ENCODE measurements at regions not wholly inside any gene's neighbourhood (a gene's known extent, or its start where the extent isn't known, plus 50 kb on each side); places are given as distances from the start of the nearest gene placed in this dataset.
"Not testable (repeated sequence)": the region's sequence is repeated elsewhere in the genome, so short reads cannot be mapped to it uniquely, and the experiment has no call there.

DNA sequence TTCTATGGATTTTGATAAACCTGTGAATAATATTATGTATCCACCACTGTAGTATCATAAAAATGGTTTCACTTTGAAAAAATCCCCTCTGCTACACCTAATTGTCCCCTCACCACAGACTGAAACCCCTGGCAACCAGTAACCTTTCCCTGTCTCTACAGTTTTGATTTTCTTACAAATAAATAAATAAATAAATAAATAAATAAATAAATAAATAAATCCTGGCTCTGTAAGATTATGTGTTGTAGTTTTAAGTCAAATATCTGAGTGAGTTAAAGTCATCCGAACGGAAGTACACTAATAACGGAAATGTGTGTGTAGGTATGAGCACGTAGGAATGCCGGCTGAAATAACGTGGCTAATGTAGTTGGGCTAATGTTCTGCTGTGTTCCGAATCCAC is 641.5 kb downstream of the GABRG1 start:
- no peak for DNase-seq (ENCODE audit: low spot score)

DNA sequence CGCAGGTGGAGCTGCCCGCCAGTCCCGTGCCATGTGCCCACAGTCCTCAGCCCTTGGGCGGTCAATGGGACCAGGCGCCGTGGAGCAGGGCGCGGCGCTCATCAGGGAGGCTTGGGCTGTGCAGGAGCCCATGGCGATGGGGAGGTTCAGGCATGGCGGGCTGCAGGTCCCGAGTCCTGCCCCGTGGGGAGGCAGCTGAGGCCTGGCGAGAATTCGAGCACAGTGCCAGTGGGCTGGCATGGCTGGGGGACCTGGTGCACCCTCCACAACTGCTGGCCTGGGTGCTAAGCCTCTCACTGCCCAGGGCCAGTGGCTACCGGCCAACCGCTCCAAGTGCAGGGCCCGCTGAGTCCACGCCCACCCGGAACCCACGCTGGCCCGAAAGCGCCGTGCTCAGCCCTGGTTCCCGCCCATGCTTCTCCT is 646.5 kb downstream of the GABRG1 start:
- no peak for DNase-seq (ENCODE audit: low spot score)

DNA sequence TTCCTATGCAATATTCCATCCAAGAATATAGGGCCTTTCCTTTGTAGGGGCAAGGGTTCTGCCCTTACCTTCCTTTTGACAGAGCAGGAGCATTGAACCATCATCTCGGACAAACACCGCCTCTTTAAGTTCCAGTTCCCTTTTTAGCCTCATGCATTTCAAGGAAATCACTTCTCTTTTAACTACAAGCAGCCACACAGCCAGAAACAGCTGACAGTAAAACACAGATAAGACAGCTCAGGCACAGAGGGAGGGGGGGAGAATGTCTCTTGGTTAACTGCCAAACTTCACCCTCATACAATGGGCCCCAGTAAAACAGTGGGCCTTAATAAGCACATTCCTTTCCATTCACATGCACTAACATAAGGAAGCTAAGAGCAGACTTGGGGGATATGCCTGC is 648.3 kb downstream of the GABRG1 start:
- DNase-seq (ENCODE audit: low spot score): no peak

DNA sequence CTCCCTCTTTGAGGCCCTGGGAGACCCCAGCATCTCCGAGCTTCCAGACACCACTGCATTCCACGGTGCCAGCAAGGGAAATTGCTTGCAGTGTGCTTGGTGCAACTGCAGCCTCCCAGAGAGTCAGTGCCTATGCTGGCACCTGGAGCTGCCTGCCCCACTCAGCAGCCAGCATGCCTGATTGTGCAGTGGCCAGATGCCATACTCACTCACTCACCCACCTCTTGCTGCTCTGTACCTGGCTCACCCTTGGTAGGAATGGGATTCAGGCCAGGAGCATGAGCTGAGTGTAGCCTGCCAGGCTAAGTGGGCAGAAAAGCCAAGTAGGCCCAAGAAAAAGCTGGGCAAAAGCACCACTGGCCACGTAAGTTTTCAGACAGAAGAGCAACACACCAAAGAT is 651.4 kb downstream of the GABRG1 start:
- no peak for DNase-seq (ENCODE audit: low spot score)

DNA sequence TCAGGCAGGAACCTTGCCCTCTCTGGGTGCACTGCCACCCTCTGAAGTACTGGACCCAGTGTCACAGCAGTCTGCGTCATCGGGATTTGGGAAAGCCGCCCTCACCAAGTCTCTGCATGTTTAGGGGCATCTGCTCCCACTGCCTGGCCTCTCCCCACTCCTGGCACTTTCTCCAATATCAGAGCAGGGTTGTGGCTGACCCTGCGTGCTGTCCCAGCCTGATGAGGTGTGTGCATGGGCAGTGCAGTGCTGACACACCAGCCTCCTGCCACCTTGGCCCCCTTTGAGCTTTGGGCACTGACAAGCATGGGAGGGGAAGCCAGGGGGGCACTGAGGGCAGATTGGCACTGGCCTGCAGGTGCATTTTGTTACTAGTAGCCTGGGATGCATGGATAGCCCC is 652.5 kb downstream of the GABRG1 start:
- DNase-seq (ENCODE audit: low spot score): no peak

DNA sequence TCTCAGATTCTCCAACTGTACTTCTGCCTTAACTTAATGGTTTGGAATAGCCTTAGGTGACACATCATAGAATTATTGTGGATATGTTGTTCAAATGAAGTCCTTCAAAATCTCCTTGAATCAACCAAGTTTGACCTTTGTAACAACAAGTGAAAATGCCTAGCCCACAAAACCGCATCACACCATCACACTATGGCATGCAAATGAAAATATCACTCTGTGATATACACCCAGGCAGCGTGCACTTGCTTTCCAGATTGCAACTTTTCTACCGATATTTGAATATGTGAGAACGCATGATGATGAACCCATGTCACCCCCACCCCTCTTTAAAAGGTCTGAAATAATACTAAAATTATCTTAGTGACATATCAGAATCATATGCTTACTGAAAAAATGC is 656.7 kb downstream of the GABRG1 start:
- no peak for DNase-seq (ENCODE audit: low spot score)

DNA sequence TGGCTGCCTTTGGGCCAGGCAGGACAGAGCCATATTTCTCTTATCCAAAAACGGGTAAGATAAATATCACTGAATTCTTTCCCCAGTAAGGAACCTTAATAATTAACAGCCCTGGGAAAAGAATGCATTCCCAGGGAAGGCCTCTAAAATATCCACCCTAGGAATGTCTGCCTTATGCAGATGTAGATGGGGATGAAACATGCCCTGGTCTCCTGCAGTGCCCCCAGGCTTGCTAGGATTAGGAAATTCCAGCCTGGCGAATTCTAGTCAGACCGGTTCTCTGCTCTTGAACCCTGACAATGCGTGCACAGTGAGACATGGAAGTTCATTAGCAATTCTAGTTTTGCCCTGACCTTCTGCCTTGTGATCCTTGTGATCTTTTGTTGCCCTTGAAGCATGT is 663.7 kb downstream of the GABRG1 start:
- not testable (repeated sequence) for DNase-seq (ENCODE audit: low spot score)

DNA sequence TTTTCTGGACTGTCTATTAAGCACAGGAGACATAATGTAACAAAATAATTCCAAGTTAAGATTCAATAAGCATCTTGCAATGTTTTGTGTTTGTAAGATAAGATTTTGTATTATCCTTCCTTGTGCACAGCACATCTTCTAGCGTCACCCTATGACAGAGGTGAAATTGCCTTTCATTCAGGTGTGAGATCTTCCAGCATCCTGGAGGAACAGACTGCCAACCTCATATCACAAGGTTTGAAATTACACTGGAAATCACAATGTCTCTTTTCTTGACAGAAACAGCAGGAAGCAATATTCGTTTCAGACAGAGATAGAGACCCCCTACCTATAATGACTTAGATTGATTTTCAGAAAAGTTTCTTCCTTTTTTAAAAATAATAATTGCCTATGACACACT is 668.6 kb downstream of the GABRG1 start:
- no peak for DNase-seq (ENCODE audit: low spot score)

DNA sequence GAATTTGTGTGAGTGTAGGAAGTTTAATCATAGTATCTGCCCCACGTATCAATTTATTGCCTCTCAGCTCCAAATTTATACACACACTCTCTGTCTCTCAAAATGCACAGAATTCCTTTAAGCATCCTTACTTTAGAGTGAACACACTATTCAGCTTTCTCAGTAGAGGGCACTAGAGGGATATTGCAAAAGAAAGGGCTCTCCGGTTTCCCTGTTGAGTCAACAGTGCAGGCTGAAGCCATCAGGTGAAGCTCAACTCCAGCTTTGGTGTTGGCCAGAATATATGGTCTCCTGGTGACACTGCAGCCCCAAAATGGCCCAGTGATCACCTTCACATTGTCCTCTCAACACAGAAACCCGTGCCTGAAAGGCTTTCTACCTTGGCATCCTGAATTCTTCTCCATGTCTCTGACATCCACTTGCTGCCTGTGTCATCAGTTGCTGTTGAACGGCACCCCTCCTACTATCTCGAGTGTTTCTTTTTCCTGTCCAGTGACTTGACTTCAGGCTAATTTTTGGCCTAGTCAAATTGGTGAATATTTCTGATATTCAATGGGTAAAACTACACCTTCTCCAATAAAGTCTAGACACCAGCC is 670.5 kb downstream of the GABRG1 start:
- peak; percentile 6 for DNase-seq (ENCODE audit: low spot score)

DNA sequence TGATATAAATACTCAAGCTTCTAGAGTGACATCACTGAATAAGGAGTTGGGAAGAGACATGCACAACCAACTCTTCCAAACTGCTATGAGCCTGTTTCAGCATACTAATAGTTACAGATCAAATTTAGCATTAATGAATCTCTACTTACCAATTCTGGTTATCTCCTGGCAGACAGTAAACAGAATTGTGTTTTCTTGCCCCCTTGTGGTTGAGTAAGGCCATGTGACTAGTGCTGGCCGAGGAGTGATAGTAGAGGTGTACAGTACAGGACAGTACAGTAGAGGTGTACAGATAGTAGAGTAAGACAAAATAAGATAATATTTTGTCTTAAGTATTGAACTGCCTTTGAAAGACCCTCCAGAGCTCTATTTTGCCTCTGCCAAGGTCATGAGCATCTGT is 681.4 kb downstream of the GABRG1 start:
- DNase-seq (ENCODE audit: low spot score): no peak

DNA sequence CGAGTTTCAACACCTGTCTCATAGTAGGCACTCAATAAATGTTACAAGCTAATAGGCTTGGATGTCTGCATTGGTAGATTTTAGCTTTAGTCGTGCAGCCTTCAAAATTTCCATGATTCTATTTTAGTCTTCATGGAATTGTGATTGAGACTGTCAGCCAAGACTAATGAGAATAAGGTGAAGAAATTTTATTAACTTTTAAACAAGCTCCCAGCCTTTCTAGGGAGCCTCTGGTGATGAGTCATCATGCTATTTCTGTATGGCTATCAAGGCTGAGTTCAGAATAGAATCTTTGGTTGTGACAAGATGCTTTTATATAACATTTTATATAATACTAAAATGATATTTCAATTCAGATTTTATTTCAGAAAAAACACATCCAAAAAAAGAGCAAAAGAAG is 685.8 kb downstream of the GABRG1 start:
- no peak for DNase-seq (ENCODE audit: low spot score)

DNA sequence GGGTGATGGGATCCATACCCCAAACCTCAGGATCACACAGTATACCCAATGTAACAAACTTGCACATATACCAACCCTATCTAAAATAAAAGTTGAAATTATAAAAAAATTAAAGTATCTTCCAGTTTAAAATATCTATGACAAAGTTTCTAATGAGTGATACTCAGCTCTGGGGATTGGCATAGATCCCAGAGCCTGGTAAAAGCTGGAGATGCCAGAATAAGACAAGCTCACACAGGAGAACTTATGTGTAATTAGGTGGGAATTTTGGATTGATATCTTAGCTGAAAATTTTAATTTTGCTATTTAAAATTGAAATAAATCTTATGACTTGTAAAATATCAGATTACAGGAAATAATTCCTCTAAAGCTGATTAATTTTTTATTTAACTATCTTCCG is 686.5 kb downstream of the GABRG1 start:
- no peak for DNase-seq (ENCODE audit: low spot score)

DNA sequence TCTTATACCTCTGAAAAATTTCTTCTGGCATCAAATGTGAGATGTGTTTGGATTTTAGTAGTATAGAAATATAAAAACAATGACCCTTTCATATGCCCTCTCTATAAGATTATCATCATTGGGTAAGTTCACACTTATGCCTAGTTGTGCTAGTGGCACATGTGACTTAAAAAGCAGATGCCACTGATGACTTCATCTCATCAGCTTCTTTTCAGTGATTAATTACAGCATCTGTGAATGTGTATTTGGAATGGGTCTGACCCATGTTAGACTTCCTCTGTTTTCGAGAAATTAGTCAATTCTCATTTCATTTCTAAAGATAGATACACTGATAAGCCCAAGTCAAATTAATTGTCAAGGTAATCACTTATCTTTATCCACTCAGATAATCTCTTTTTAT is 698.7 kb downstream of the GABRG1 start:
- DNase-seq (ENCODE audit: low spot score): no peak

DNA sequence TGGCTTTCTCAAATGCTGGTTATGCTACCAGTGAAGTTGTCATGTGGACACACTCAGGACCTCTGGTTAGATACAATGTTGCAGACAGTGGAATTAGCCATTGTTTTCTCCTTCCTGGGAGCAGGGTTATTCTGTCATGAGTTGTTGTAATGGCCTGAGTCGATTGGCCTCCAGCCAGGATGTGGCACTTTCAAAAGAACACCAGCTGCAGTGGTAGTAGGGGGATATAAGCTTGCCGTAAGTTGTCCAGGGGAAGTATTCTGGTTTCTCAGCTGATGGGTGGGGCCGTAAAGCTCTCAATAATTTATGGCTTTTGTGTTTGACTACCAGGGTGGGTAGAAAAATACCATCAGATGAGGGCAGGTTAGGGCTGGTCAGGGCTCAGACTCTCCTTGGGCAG is 697.5 kb upstream of the GNPDA2 start:
- DNase-seq (ENCODE audit: low spot score): no peak

DNA sequence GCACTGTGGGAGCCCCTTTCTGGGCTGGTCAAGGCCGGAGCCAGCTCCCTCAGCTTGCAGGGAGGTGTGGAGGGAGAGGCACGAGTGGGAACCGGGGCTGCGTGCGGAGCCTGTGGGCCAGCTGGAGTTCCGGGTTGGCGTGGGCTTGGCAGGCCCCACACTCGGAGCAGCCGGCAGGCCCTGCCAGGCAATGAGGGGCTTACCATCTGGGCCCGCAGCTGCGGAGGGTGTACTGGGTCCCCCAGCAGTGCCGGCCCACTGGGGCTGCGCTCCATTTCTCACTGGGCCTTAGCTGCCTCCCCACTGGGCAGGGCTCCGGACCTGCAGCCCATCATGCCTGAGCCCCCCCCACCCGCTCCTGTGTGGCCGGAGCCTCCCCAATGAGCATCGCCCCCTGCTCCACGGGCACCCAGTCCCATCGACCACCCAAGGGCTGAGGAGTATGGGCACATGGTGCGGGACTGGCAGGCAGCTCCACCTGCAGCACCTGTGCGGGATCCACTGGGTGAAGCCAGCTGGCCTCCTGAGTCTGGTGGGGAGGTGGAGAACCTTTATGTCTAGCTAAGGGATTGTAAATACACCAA is 693.8 kb upstream of the GNPDA2 start:
- not testable (repeated sequence) for DNase-seq (ENCODE audit: low spot score)

DNA sequence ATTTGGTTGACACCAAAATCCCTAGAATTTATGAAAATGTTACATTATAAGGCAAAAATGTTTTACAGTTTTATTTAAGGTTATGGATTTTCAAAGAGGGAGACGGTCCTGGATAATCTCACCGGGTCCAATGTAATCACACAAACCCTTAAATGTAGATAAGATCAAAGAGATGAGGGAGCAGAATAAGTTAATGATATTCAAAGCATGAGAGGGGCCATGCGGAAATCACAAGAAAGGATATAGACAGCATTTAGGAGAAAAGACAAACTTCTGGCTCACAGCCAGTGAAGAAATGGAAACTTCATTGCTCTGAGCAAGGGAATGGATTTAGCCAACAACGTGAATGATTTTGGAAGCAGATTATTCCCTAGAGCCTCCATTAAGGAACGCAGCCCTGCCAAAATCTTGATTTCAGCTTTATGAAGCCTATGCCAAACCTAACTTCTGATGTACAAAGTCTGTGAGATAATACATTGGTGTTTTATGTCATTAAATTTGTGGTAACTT is 684.4 kb upstream of the GNPDA2 start:
- DNase-seq (ENCODE audit: low spot score): no peak

DNA sequence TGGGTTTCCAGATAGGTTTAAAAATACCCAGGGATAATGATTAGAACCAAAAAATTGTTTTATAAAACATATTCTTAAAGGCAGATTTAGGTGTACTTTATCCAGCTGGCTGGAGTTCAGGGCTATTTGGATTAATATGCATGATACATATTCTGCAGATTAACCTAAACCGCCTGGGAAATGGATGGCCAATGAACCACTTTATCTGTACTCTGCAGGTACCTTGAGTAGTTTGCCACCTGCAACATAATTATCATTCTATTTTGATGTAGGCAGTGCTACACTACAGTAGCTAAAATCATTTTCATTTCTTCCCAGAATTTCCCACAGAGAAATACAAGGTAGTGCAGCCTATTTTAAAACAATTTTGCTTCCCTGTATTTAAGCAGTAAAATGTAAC is 683.2 kb upstream of the GNPDA2 start:
- no peak for DNase-seq (ENCODE audit: low spot score)

DNA sequence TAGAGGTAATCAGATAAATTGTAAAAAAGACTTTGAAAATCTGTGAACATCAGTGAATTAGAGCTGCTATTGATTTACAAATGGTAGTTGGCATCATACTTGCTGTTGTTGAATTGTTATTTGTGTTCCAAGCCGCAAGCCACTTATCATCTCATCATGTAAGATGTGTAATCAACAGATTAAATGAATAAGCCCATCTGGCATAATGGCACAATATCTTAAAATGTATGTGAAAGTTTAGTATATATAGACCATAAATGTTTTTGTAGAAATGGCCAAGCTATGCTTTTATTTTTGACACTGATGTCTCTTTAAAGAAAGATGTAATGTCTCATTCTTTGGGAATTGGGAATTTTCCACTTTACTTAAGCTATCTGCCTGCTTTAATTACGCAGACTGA is 682.6 kb upstream of the GNPDA2 start:
- no peak for DNase-seq (ENCODE audit: low spot score)

DNA sequence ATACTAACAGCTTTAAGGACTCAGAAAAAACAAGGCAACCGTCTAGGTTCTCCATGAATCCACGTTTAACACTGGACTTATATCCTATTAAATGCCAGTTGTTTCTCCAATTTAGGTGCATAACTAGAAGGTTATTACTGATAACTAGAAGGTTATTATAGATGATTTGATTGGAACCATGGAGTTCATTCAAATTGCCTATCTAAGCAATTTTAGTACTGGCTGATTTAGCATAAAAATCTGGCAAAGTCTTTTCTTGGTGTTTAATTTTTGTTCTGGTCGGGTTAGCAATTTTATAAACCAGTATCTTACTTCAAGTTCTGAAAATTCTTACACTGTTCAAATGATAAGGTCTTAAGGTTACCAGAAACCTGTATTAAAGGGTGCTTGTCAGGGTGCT is 672.8 kb upstream of the GNPDA2 start:
- DNase-seq (ENCODE audit: low spot score): no peak

DNA sequence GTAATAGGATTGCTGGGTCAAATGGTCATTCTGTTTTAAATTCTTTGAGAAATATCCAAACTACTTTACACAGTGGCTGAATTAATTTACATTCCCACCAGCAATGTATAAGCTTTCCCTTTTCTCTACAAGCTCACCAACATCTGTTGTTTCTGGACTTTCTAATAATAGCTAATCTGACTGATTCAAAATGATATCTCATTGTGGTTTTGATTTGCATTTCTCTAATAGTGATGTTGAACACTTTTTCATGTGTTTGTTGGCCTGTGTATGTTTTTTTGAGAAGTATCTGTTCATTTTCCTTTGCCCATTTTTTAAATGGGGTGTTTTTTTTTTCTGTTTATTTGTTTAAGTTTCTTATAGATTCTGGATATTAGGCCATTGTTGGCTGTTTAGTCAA is 659.0 kb upstream of the GNPDA2 start:
- DNase-seq (ENCODE audit: low spot score): no peak

DNA sequence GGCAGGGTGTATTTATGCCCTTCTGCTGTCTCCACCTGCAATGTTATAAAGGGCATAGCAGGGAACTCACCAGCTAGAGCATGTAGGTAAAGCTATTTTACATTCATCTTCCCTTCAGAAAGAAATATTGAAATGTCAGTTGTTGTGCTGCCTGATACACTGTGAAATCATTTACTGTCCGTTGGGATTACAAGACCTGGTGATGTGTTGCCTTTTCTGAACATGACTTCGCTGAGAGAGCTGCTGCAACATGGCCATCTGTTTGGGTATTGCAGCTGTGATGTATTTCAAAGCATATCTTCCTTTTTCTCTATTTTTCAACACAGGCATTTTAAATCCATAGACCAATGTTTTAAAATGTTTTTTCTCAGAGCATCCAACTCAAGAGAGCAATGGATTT is 644.1 kb upstream of the GNPDA2 start:
- no peak for DNase-seq (ENCODE audit: low spot score)

DNA sequence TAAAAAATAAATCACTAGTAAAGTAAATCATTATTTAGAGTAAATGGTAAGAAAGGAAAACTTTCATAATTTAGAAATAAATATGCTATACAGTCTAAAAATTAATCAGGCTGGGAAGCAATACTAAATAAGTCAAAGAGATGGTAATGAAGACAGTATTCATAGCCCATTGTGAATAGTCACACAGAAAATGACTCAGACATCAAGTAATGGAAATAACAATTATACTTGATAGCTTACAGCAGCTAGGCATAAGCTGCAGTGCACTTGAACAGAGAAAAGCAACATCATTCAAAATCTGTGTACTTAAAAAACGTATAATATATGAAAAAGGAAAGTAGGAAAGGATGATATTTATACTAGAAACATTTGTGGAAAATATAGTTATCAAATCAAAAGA is 642.5 kb upstream of the GNPDA2 start:
- DNase-seq (ENCODE audit: low spot score): no peak

DNA sequence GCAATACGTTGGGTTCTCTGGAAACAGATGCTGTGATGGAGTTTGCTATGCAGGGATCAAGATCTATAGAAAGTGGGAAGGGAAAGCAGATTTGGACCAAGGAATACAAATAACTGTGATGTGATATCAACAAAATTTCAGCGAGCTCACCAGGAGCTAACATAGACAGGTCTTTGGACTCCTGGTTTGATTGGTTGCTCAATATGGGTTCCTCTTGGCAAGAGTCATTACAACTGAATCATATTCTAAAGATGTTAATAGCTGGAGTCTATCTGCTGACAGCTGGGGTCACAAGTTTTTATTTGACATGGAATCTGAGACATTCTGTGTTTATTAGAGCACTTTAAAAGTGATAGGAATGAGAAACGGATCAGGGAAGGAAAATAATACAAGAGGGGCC is 637.6 kb upstream of the GNPDA2 start:
- no peak for DNase-seq (ENCODE audit: low spot score)
